ENCODE measurements at regions not wholly inside any gene's neighbourhood (a gene's known extent, or its start where the extent isn't known, plus 50 kb on each side); places are given as distances from the start of the nearest gene placed in this dataset.

GRCh38 chr12:105429511-105429910 is 99.0 kb downstream of the C12orf75 start:
- Mint-ChIP-seq H3K27me3 (peaks cover 15 to 36% (median 18%) of the 10 kb centered on the region in 5 donors), H3K4me3 (no peak overlapping the region), H3K9me3 (no peaks in the 10 kb centered on the region), H3K36me3 (peaks cover 0 to 3% (median 0%) of the 10 kb centered on the region in 5 donors), H3K4me1 (no peaks in the 10 kb centered on the region), H3K27ac (no peak overlapping the region)
- no peak for DNase-seq
- CTCF ChIA-PET: no interaction called here
- no peaks in the 10 kb centered on the region for H3K4me1 ChIP-seq (ENCODE audit: control insufficient read depth in 2 of 2, insufficient read depth in 2 of 2, low read length in 2 of 2)
- POLR2A ChIA-PET: no interaction called here
- no peak overlapping the region for H3K4me3 ChIP-seq (ENCODE audit: low read length)
- H3K27me3 ChIP-seq (ENCODE audit: control insufficient read depth in 2 of 2, insufficient read depth in 2 of 2, low read length in 2 of 2): no peaks in the 10 kb centered on the region
- no peak for ATAC-seq
- H3K36me3 ChIP-seq (ENCODE audit: control insufficient read depth in 2 of 3, insufficient read depth in 3 of 3, low read length in 3 of 3): no peaks in the 10 kb centered on the region
- H3K27ac ChIP-seq (ENCODE audit: low read depth, low read length): no peak overlapping the region
- no peaks in the 10 kb centered on the region for H3K9me3 ChIP-seq (ENCODE audit: control insufficient read depth in 2 of 3, low read length in 3 of 3)
- intact Hi-C loops (cut with micrococcal nuclease): no loop called here

GRCh38 chr12:105431537-105432100 is 101.1 kb downstream of the C12orf75 start:
- Mint-ChIP-seq H3K27ac (no peak overlapping the region), H3K4me1 (no peaks in the 10 kb centered on the region), H3K27me3 (peaks cover 26 to 49% (median 31%) of the 10 kb centered on the region in 5 donors), H3K4me3 (no peak overlapping the region), H3K9me3 (no peaks in the 10 kb centered on the region), H3K36me3 (peaks cover 0 to 10% (median 0%) of the 10 kb centered on the region in 5 donors)
- intact Hi-C loops (cut with micrococcal nuclease): no loop called here
- H3K9me3 ChIP-seq (ENCODE audit: control insufficient read depth in 2 of 3, low read length in 3 of 3): no peaks in the 10 kb centered on the region
- no peaks in the 10 kb centered on the region for H3K4me1 ChIP-seq (ENCODE audit: control insufficient read depth in 2 of 2, insufficient read depth in 2 of 2, low read length in 2 of 2)
- POLR2A ChIA-PET: no interaction called here
- H3K36me3 ChIP-seq (ENCODE audit: control insufficient read depth in 2 of 3, insufficient read depth in 3 of 3, low read length in 3 of 3): no peaks in the 10 kb centered on the region
- CTCF ChIA-PET: no interaction called here
- ATAC-seq (no peak), DNase-seq (no peak)
- no peak overlapping the region for H3K27ac ChIP-seq (ENCODE audit: low read depth, low read length)
- H3K4me3 ChIP-seq (ENCODE audit: low read length): no peak overlapping the region
- H3K27me3 ChIP-seq (ENCODE audit: control insufficient read depth in 2 of 2, insufficient read depth in 2 of 2, low read length in 2 of 2): no peaks in the 10 kb centered on the region

GRCh38 chr12:105433804-105434203 is 103.3 kb downstream of the C12orf75 start:
- H3K36me3 Mint-ChIP-seq: peaks cover 0 to 7% (median 0%) of the 10 kb centered on the region in 5 donors
- Histone ChIP-seq H3K27ac (ENCODE audit: low read depth, low read length) (no peak overlapping the region), H3K36me3 (ENCODE audit: control insufficient read depth in 2 of 3, insufficient read depth in 3 of 3, low read length in 3 of 3) (no peaks in the 10 kb centered on the region), H3K27me3 (ENCODE audit: control insufficient read depth in 2 of 2, insufficient read depth in 2 of 2, low read length in 2 of 2) (no peaks in the 10 kb centered on the region), H3K4me3 (ENCODE audit: low read length) (no peak overlapping the region), H3K4me1 (ENCODE audit: control insufficient read depth in 2 of 2, insufficient read depth in 2 of 2, low read length in 2 of 2) (no peaks in the 10 kb centered on the region), H3K9me3 (ENCODE audit: control insufficient read depth in 2 of 3, low read length in 3 of 3) (no peaks in the 10 kb centered on the region)
- peaks cover 0 to 2% (median 0%) of the 10 kb centered on the region in 11 donors for H3K9me3 Mint-ChIP-seq
- H3K4me1 Mint-ChIP-seq: no peaks in the 10 kb centered on the region
- intact Hi-C loops (cut with micrococcal nuclease): no loop called here
- ChIA-PET POLR2A (no interaction called here), CTCF (no interaction called here)
- no peak overlapping the region for H3K4me3 Mint-ChIP-seq
- H3K27ac Mint-ChIP-seq: no peak overlapping the region
- peaks cover 19 to 53% (median 31%) of the 10 kb centered on the region in 5 donors for H3K27me3 Mint-ChIP-seq
- DNase-seq: no peak
- no peak for ATAC-seq

GRCh38 chr12:105436636-105437035 is 106.1 kb downstream of the C12orf75 start:
- Histone ChIP-seq H3K36me3 (ENCODE audit: control insufficient read depth in 2 of 3, insufficient read depth in 3 of 3, low read length in 3 of 3) (no peaks in the 10 kb centered on the region), H3K27me3 (ENCODE audit: control insufficient read depth in 2 of 2, insufficient read depth in 2 of 2, low read length in 2 of 2) (no peaks in the 10 kb centered on the region), H3K27ac (ENCODE audit: low read depth, low read length) (no peak overlapping the region), H3K4me1 (ENCODE audit: control insufficient read depth in 2 of 2, insufficient read depth in 2 of 2, low read length in 2 of 2) (no peaks in the 10 kb centered on the region), H3K4me3 (ENCODE audit: low read length) (no peak overlapping the region), H3K9me3 (ENCODE audit: control insufficient read depth in 2 of 3, low read length in 3 of 3) (no peaks in the 10 kb centered on the region)
- peaks cover 0 to 7% (median 0%) of the 10 kb centered on the region in 5 donors for H3K36me3 Mint-ChIP-seq
- CTCF ChIA-PET: no interaction called here
- no peak overlapping the region for H3K4me3 Mint-ChIP-seq
- no peak for DNase-seq
- intact Hi-C loops (cut with micrococcal nuclease): no loop called here
- H3K27me3 Mint-ChIP-seq: peaks cover 21 to 51% (median 31%) of the 10 kb centered on the region in 5 donors
- no peaks in the 10 kb centered on the region for H3K4me1 Mint-ChIP-seq
- H3K9me3 Mint-ChIP-seq: peaks cover 0 to 7% (median 4%) of the 10 kb centered on the region in 11 donors
- ATAC-seq: no peak
- POLR2A ChIA-PET: no interaction called here
- no peak overlapping the region for H3K27ac Mint-ChIP-seq

- ChIA-PET CTCF (no interaction called here), POLR2A (no interaction called here)
- no peak overlapping the region for H3K4me3 Mint-ChIP-seq
- Histone ChIP-seq H3K27me3 (ENCODE audit: control insufficient read depth in 2 of 2, insufficient read depth in 2 of 2, low read length in 2 of 2) (no peaks in the 10 kb centered on the region), H3K36me3 (ENCODE audit: control insufficient read depth in 2 of 3, insufficient read depth in 3 of 3, low read length in 3 of 3) (no peaks in the 10 kb centered on the region), H3K27ac (ENCODE audit: low read depth, low read length) (no peak overlapping the region), H3K9me3 (ENCODE audit: control insufficient read depth in 2 of 3, low read length in 3 of 3) (no peaks in the 10 kb centered on the region), H3K4me3 (ENCODE audit: low read length) (no peak overlapping the region), H3K4me1 (ENCODE audit: control insufficient read depth in 2 of 2, insufficient read depth in 2 of 2, low read length in 2 of 2) (no peaks in the 10 kb centered on the region)
- H3K27me3 Mint-ChIP-seq: peaks cover 39 to 56% (median 53%) of the 10 kb centered on the region in 5 donors
- H3K27ac Mint-ChIP-seq: no peak overlapping the region
- H3K4me1 Mint-ChIP-seq: peaks cover 0 to 2% (median 0%) of the 10 kb centered on the region in 7 donors
- H3K9me3 Mint-ChIP-seq: peaks cover 0 to 7% (median 4%) of the 10 kb centered on the region in 11 donors
- ATAC-seq (no peak), DNase-seq (no peak)
- peaks cover 0 to 7% (median 0%) of the 10 kb centered on the region in 5 donors for H3K36me3 Mint-ChIP-seq
- intact Hi-C loops (cut with micrococcal nuclease): no loop called here
These were observed 109.7 kb downstream of the C12orf75 start for GRCh38 chr12:105440037-105440664.

GRCh38 chr12:105443802-105444652 is 113.5 kb downstream of the C12orf75 start:
- DNase-seq (no peak), ATAC-seq (no peak)
- Histone ChIP-seq H3K27ac (ENCODE audit: low read depth, low read length) (no peak overlapping the region), H3K9me3 (ENCODE audit: control insufficient read depth in 2 of 3, low read length in 3 of 3) (no peaks in the 10 kb centered on the region), H3K4me1 (ENCODE audit: control insufficient read depth in 2 of 2, insufficient read depth in 2 of 2, low read length in 2 of 2) (no peaks in the 10 kb centered on the region), H3K36me3 (ENCODE audit: control insufficient read depth in 2 of 3, insufficient read depth in 3 of 3, low read length in 3 of 3) (no peaks in the 10 kb centered on the region), H3K27me3 (ENCODE audit: control insufficient read depth in 2 of 2, insufficient read depth in 2 of 2, low read length in 2 of 2) (no peaks in the 10 kb centered on the region), H3K4me3 (ENCODE audit: low read length) (no peak overlapping the region)
- peaks cover 0 to 2% (median 0%) of the 10 kb centered on the region in 7 donors for H3K4me1 Mint-ChIP-seq
- no peak overlapping the region for H3K27ac Mint-ChIP-seq
- peaks cover 0 to 9% (median 4%) of the 10 kb centered on the region in 11 donors for H3K9me3 Mint-ChIP-seq
- peaks cover 33 to 50% (median 43%) of the 10 kb centered on the region in 5 donors for H3K27me3 Mint-ChIP-seq
- H3K4me3 Mint-ChIP-seq: no peak overlapping the region
- no peaks in the 10 kb centered on the region for H3K36me3 Mint-ChIP-seq
- POLR2A ChIA-PET: no interaction called here
- CTCF ChIA-PET: no interaction called here
- intact Hi-C loops (cut with micrococcal nuclease): no loop called here

Measured in naive thymus-derived CD4-positive, alpha-beta T cell (primary cell).